GM18858 (cell line): ENCODE measurements at regions not wholly inside any gene's neighbourhood (a gene's known extent, or its start where the extent isn't known, plus 50 kb on each side); places are given as distances from the start of the nearest gene placed in this dataset.
"Not testable (repeated sequence)": the region's sequence is repeated elsewhere in the genome, so short reads cannot be mapped to it uniquely, and the experiment has no call there.

Experiments
- ATAC-seq: cut with Tn5 transposase; IDR thresholded peaks from one replicate; pipeline ENCODE4 v1.9.1; 2021; ENCODE audit not compliant: unreplicated experiment

DNA sequence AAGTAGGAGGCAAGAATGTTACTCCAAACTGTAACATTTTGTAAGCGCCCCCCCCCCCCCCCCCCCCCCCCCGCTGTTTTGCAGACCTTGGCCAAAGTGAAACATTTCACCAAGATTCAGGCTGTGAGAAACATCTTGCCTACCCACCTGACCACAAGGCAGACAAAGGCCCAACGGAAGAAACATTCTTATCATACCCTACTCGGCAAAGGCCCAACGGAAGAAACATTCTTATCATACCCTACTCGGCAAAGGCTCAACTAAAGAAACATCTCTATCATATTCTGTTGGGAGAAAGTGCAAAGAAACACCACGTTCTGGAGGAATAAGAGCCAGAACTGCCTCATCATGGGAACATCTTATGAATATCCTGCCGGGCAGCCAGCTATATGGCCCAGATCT, 117.1 kb downstream of the JRKL start:
- ATAC-seq = no peak

DNA sequence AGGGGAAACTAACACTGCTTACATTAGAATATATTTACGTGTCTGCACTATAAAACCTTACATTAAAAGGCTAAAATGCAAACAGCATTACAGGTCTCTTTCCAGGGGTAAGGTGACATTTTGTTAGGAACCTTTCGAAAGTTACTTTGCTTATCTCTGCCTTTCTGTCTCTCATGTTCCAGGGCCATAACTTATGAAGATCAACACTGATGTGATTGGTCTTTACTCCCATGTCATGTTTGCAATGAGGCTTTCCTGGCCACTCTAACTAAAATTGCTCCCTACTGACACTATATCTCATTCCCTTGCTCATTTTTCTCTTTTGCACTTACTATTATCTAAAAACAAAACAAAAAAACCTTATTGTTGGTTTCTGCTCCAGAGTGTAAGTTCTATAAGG, 119.0 kb downstream of the JRKL start:
- ATAC-seq = no peak

DNA sequence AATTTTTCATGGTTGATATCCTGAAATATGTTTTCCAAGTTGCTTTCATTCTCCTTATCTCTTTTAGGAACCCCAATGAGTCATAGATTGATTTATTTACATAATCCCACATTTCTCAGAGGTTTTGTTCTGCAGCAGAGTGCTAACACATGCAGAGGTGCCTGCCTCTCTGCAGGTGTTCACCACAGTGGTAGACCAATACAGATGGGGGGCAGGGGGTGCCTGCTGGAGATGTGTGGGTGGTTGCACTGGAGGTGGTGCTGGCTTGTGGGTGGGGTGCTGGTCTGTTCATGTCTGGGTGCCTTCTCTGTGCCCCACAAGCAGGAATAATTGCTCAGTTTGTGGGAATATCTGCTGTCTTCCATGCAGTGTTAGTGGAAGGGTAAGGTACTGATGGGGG, 131.1 kb downstream of the JRKL start:
- ATAC-seq = no peak

DNA sequence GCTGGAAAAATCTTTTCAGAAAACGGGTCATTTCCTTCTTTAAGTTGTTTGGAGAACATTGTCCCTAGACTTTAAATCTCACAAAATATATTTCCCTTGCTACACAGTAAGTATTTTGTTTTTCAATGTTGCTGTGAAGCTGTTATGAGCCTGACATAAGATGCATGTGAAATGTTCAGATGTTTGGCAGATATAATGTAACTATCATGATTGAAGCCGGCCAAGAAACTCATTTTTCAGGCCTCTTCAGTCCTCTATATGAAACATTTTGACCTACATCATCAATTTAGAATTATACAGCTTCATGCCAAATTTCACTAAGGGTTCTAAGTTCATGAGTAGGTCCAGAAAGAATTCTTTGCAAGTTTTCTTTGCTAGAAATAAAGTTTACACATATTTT, 133.8 kb downstream of the JRKL start:
- ATAC-seq = no peak

DNA sequence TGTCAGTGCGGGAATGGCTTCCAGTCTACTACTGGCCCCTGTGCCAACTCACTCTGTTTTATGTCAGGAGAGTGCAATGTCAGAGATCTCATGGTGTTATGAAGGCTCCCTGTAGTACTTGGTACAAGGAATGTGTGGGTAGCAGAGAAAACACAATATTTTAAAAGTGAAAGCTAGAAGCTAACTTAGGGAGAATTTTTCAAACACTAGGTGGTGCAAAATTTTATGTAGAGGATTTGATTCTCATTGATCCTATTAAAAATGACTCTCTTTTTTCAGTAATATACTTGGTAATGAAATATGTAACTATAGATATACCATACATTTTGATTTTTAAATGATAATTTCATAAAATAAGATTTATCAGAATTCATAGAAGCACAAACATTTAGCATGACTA, 134.7 kb downstream of the JRKL start:
- ATAC-seq = no peak

DNA sequence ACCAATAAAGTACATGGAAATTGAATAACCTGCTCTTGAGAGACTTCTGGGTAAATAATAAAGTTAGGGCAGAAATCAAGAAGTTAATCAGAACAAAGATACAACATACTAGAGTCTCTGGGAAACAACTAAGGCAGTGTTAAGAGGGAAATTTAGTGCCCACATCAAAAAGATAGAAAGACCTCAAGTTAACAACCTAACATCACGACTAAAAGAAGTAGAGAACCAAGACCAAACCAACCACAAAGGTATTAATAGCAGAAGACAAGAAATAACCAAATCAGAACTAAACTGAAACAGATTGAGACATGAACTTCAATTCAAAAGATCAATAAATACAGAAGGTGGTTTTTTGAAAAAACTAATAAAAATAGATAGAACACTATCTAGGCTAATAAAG, 140.7 kb downstream of the JRKL start:
- no peak for ATAC-seq

DNA sequence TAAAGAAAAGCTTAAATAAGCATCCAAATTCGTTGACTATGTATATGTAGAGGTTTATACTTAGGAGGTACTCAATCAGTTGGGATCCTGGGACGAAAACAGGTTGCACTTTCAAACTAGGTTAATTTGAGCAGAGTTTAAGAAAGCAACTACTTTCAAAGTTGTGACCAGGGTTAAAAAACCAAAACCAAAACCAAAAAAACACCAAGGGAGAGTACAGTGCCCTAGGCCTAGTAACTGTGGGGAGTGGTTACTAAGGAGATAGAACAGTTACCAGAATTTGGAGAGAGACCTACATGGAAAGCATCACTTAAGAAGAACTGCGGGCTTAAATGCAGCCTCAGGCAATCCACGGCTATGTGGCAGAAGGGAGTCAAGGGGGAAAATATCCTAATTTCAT, 148.3 kb downstream of the JRKL start:
- ATAC-seq = peak; percentile 40

DNA sequence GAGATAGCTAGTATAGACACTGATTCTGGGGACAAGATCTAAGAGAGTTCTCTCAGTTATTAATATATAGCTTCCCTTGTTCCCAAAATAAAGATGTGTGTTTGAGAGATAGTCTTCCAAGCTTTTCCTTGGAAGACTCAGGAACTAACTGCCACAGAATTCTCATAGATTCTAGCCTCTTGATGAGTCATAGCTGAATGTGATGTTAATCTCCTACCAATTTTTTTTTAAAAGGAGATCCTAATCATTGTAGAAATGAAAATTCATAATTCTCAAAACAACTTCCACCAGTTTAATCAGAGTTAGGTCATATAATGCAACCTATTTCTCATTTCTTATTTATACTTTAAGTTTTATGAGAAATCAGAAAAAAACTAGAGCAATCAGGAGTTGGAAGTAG, 148.8 kb downstream of the JRKL start:
- ATAC-seq = no peak

DNA sequence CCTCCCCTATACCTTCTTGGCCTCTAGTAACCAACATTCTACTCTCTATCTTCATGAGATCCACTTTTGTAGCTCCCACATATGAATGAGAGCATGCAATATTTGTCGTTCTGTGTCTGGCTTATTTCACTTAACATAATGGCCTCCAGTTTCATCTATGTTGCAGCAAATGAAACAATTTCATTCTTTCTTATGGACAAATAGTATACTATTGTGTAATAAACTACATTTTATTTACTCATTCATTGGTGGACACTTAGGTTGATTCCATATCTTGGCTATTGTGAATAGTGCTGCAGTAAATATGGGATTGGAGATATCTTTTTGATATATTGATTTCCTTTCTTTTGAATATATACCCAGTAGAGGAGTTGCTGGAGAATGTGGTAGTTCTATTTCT, 151.1 kb downstream of the JRKL start:
- no peak for ATAC-seq

DNA sequence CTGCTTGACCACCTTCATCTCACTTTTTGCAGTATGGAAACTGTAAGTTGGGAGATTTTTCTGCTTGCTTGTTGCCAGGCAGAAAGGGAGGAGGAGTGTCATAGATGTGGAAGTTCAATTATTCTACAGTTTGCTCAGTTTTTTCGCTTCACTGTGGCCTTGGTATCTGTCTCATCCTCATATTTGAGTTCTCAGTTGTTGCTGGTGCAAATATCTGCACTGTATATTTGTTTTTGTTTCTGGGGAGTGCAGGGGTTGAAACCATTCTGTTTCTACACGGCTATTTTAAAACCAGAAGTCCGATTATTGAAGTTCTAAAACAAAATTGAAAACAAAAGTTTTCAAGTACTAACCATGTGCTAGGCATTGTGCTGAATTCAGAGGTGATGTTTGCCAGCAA, 153.4 kb downstream of the JRKL start:
- ATAC-seq = no peak

DNA sequence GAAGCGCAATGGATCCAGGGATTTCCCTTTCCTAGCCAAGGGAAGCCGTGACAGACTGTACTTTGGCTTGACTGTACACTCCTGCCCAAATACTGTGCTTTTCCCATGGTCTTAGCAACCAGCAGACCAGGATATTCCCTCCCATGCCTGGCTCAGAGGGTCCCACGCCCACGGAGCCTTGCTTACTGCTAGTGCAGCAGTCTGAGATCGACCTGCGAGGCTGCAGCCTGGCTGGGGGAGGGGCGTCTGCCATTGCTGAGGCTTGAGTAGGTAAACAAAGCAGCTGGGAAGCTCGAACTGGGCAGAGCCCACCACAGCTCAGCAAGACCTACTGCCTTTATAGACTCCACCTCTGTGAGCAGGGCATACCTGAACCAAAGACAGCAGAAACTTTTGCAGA, 155.4 kb downstream of the JRKL start:
- ATAC-seq = not testable (repeated sequence)

DNA sequence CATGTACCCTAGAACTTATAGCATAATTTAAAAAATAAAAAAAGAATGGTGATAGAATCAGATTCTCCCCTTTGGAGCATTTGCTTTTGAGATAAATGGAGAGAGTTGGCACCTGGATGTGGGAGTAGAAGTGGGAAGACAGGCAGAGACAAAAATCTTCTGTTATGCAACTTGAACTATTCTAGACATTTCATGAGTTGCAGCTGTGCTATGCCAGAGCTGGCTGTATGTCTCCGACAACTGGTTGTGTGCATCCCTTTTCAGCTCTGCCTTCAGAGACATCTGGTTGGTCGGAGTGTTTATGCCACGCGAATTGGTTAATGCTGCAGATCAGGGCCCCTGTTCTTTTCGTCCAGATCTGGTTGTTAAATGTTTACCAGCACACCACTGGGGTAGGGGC, 161.3 kb downstream of the JRKL start:
- no peak for ATAC-seq

DNA sequence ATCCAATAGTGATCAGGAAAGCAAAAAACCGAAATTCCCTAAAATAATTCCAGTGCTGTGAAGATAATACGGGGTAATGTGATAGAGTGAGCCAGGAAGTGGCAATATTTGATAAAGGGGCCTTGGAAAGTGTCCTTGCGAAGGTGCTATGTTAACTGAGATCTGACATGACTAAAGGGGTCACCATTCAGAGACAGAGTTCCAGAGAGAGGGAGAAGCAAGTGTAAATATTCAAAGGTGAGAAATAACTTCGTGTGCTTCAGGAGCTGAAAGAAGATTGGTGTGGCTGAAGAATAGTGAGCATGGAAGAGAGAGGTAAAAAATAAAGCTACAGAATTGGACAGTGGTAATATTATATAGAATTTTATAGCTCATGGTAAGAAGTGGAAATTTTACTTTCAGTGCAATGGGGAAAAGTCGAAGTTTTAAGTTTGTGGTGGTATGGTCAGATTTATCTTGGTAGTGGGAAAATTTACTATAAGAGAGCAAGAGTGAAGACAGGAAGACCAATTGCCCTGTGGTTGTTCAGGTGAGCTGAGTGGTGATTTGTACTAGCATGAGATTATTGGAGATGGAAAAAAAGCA, 164.5 kb downstream of the JRKL start:
- no peak for ATAC-seq

DNA sequence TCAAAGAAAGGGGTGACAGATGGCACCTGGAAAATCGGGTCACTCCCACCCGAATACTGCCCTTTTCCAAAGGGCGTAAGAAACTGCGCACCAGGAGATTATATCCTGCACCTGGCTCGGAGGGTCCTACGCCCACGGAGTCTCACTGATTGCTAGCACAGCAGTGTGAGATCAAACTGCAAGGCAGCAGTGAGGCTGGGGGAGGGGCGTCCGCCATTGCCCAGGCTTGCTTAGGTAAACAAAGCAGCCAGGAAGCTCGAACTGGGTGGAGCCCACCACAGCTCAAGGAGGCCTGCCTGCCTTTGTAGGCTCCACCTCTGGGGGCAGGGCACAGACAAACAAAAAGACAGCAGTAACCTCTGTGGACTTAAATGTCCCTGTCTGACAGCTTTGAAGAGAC, 166.0 kb downstream of the JRKL start:
- not testable (repeated sequence) for ATAC-seq

DNA sequence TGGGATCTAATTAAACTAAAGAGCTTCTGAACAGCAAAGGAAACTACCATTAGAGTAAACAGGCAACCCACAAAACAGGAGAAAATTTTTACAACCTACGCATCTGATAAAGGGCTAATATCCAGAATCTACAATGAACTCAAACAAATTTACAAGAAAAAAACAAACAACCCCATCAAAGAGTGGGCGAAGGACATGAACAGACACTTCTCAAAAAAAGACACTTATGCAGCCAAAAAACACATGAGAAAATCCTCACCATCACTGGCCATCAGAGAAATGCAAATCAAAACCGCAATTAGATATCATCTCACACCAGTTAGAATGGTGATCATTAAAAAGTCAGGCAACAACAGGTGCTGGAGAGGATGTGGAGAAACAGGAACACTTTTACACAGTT, 170.9 kb downstream of the JRKL start:
- ATAC-seq = not testable (repeated sequence)

DNA sequence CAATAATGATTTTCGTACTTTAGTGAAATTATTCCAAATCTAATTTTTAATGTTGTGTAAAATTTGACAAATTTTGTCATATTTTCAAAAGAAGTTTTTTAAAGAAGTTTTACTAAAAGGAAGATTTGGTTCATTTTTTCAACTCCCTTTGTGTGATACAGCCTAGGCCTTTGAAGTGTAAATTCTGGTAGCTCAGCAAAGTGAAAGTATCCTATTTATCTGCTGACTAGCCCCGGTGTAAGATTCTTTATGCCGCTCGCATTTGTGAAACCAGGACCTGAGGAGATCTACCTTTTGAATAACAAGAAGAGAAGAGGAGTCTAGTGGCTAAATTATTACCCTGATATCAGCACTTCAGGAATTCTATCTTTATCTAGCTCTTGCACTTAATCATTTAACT, 177.4 kb downstream of the JRKL start:
- no peak for ATAC-seq

DNA sequence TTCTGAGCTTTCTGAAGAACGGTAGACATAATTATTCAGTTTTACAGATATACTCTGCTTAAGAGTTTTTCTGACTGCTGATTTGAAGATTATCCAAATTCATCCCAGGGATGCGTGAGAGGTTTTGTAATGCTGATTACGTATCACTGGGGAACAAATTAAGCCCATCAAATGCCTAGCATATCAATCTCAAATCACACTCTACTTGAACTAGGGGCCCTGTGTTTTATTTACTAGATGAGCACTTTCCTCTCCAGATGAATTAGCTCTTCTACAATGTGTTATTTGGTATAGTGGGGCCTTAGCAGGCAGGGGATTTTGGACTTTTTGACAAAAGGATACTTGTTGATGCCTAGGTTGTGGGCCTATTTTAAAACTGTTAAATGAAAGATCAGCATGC, 177.9 kb downstream of the JRKL start:
- ATAC-seq = no peak

DNA sequence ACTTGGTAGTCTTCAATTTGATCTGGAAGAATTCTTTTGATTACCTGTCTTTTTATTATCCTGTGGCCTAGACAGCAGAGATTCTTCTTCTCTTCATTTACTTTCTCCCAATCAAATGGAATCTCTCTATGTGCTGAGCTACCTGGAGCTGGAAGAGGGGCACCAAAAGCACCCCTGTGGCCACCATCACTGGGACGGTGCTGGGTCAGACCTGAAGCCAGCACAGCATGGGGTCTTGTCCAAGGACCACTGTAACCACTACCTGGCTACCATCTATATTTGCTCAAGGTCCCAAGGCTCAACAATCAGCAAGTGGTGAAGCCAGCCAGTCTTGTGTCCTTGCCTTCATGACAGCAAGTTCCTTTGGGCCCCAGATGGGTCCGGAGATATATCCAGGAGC, 186.6 kb downstream of the JRKL start:
- ATAC-seq = no peak

DNA sequence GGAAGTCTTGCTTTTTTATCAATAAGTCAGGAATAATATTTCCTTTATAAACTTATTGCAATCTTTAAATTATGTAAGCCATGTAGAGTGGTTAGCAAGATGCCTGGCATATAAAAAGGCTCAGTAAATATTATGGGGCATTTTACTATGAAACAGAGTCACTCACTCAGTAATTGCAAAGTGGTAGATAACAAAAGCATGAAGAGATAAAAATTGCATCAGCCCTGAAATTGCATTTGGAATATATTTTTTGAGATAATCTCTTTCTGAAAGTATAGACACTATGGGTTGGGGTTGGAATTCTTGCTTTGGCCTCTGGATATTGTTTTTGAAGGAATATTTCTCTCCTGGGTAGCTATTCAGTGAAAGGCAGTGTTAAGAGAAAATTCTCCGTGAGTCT, 188.6 kb downstream of the JRKL start:
- no peak for ATAC-seq

DNA sequence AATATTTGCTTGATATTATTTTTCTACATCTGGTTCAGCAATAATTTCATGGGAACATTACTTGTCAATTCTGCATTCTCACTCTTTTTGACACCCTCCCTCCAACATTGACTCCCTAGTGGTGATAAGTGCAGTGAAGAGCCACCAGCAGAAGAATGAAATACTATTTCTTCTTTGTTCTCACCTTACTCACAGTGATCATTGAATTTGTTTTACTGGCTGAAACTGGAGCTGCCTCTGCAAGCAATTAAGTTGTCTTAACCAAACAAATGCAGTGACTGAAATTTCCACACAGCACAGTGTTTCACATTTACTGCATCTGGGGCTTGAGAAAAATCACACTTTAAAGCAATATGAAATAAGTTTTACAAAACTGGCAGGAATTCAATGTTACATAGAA, 189.8 kb downstream of the JRKL start:
- ATAC-seq = no peak

DNA sequence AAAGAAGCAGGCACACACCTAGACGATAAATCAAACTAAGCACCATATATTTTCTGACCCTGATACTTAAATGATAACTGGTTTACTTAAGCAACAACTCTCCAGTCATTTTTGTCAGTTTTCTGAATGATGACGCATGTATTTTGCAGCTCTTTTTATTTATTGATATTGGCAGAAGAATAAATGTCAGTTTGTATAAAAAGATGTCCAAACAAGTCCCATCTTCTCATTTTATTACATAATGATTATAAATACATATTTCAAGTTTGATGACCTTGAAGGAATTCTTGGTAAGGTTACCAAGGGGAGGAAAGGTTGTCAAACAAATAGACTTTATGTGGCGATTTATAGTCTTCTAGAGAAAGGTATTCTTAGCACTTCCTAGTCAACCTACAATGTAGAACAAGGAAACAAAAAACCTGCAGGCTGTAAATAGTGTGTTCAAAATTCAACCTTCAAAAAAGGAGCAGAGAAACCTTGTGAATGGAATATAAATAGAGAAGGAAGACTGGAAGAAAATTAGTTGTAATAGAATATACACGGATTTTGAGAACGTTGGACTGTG, 190.7 kb downstream of the JRKL start:
- ATAC-seq = no peak

DNA sequence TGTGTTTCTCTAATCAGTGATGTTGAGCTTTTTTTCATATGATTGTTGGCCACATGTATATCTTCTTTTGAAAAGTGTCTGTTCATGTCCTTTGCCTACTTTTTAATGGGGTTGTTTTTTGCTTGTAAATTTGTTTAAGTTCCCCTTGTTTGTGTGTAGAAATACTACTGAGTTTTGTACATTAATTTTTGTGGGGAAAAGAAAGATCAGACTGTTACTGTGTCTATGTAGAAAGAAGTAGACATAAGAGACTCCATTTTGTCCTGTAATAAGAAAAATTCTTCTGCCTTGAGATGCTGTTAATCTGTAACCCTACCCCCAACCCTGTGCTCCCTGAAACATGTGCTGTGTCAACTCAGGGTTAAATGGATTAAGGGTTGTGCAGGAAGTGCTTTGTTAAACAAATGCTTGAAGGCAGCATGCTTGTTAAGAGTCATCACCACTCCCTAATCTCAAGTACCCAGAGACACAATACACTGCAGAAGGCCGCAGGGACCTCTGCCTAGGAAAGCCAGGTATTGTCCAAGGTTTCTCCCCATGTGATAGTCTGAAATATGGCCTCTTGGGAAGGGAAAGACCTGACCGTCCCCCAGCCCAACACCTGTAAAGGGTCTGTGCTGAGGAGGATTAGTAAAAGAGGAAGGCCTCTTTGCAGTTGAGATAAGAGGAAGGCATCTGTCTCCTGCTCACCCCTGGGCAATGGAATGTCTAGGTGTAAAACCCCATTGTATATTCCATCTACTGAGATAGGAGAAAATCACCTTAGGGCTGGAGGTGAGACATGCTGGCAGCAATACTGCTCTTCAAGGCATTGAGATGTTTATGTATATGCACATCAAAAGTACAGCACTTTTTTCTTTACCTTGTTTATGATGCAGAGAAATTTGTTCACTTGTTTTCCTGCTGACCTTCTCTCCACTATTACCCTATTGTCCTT, 196.4 kb downstream of the JRKL start:
- ATAC-seq = not testable (repeated sequence)
